Caco-2 (cell line): ENCODE measurements at regions not wholly inside any gene's neighbourhood (a gene's known extent, or its start where the extent isn't known, plus 50 kb on each side); places are given as distances from the start of the nearest gene placed in this dataset.

ENCODE experiments used
- BruUV-seq: library from RNA; stranded (reverse); fragments of 400-500 nt; replicated peaks from 2 replicates; lab custom pipeline; 2021; lab: Mats Ljungman, UMichigan
- CTCF ChIA-PET: fragments of 300-600 bp; sonication (Branson Sonifier 250); formaldehyde crosslinking; loops from one replicate; lab custom pipeline; 2022; ENCODE audit warnings: antibody characterized with exemption; lab: Charles Lee
- POLR2A ChIA-PET: fragments of 300-600 bp; sonication (Branson Sonifier 250); formaldehyde crosslinking; loops from one replicate; lab custom pipeline; 2022; ENCODE audit warnings: antibody characterized with exemption; lab: Charles Lee
- DNase-seq, 2 experiments: peaks; one replicate each; pipeline versions ENCODE4 v3.0.0 to v3.0.0-alpha.2; 2020 to 2022
- H3K27me3 ChIP-seq: replicated peaks from 2 replicates; pipeline ENCODE4 v1.6.0; 2011; ENCODE audit warnings: low read length; ENCODE audit not compliant: control insufficient read depth, insufficient read depth
- H3K36me3 ChIP-seq: 2 replicates; pipeline ENCODE4 v1.5.1; 2011; ENCODE audit warnings: low read length; ENCODE audit not compliant: control insufficient read depth, insufficient read depth
- H3K4me1 ChIP-seq: fragments of 250-450 bp; sonication (Bioruptor Pico); 2 replicates; pipeline ENCODE4 v1.5.1; 2020; ENCODE audit warnings: mild to moderate bottlenecking
- H3K4me3 ChIP-seq: 2 replicates; pipeline ENCODE4 v1.5.1; 2011; ENCODE audit warnings: low read depth, mild to moderate bottlenecking, control low read depth, low read length
- H3K9me3 ChIP-seq: fragments of 250-450 bp; sonication (Bioruptor Pico); 2 replicates; pipeline ENCODE4 v1.5.1; 2020; ENCODE audit warnings: mild to moderate bottlenecking, moderate library complexity
- H3K27ac Mint-ChIP-seq: one replicate; pipeline ENCODE4 v1.8.0; 2022; ENCODE audit warnings: mixed read lengths; ENCODE audit not compliant: unreplicated experiment
- H3K27me3 Mint-ChIP-seq: one replicate; pipeline ENCODE4 v1.8.0; 2022; ENCODE audit warnings: mixed read lengths; ENCODE audit not compliant: insufficient read depth, unreplicated experiment
- H3K36me3 Mint-ChIP-seq: one replicate; pipeline ENCODE4 v1.8.0; 2022; ENCODE audit warnings: mild to moderate bottlenecking, mixed read lengths; ENCODE audit not compliant: insufficient read depth, unreplicated experiment
- H3K4me1 Mint-ChIP-seq: one replicate; pipeline ENCODE4 v1.8.0; 2022; ENCODE audit warnings: low read depth, mixed read lengths; ENCODE audit not compliant: unreplicated experiment
- H3K4me3 Mint-ChIP-seq: one replicate; pipeline ENCODE4 v1.8.0; 2022; ENCODE audit warnings: mild to moderate bottlenecking, moderate library complexity, mixed read lengths; ENCODE audit not compliant: unreplicated experiment
- H3K9me3 Mint-ChIP-seq: one replicate; pipeline ENCODE4 v1.8.0; 2022; ENCODE audit warnings: mixed read lengths; ENCODE audit not compliant: unreplicated experiment
- CTCF ChIP-seq, 2 experiments: fragments of 200-600 bp in 1 of 2; IDR thresholded peaks; 1 replicate in 1 of 2; 2 replicates in 1 of 2; pipeline versions ENCODE4 v1.5.1 to v1.8.0; 2011 to 2022; ENCODE audit warnings: antibody characterized with exemption in 1 of 2, control low read depth in 1 of 2, inconsistent platforms in 1 of 2, low read depth in 1 of 2, low read length in 1 of 2, mild to moderate bottlenecking in 1 of 2, moderate library complexity in 1 of 2; ENCODE audit not compliant: insufficient read depth in 1 of 2, severe bottlenecking in 1 of 2, unreplicated experiment in 1 of 2
- intact Hi-C: fragments of 100-400 bp; cut with micrococcal nuclease; formaldehyde crosslinking; loops from one replicate; pipeline ENCODE4 v1.10.0; 2022; ENCODE audit not compliant: unreplicated experiment

- no peaks in the 10 kb centered on the region for H3K9me3 ChIP-seq
- no peak overlapping the region for H3K4me3 ChIP-seq
- H3K27ac Mint-ChIP-seq, result no peak overlapping the region
- CTCF ChIA-PET, result interaction anchor here (0.6 kb wide), 1 partner anchor 1391 kb away, joined by 3 read pairs; no protein-coding TSS in a partner anchor
- POLR2A ChIA-PET, result no interaction called here
- intact Hi-C loops, result no loop called here
- H3K36me3 Mint-ChIP-seq, result no peaks in the 10 kb centered on the region
- BruUV-seq, result no TSS peak
- H3K27me3 ChIP-seq, result no peaks in the 10 kb centered on the region
- no peak for DNase-seq
- H3K4me3 Mint-ChIP-seq, result no peak overlapping the region
- TF ChIP-seq CTCF (IDR thresholded peaks at IDR 0.05; ENCODE audit: insufficient read depth in 1 of 2, low read depth in 1 of 2, low read length in 1 of 2, severe bottlenecking in 1 of 2, unreplicated experiment in 1 of 2), result no peak
- H3K27me3 Mint-ChIP-seq, result peaks cover 21% of the 10 kb centered on the region
- H3K36me3 ChIP-seq, result no peaks in the 10 kb centered on the region
- peaks cover 7% of the 10 kb centered on the region for H3K4me1 Mint-ChIP-seq
- H3K4me1 ChIP-seq, result no peaks in the 10 kb centered on the region
- no peaks in the 10 kb centered on the region for H3K9me3 Mint-ChIP-seq
Measured at GRCh38 chr17:34413443-34414119, 50.5 kb upstream of the CCL1 start.

GRCh38 chr17:34412965-34413441 lies 50.0 kb upstream of the CCL1 start:
- intact Hi-C loops, result no loop called here
- Histone ChIP-seq H3K4me1 (no peaks in the 10 kb centered on the region), H3K27me3 (no peaks in the 10 kb centered on the region)

More at GRCh38 chr17:34412965-34413441, 50.0 kb upstream of the CCL1 start:
- H3K4me3 ChIP-seq, result no peak overlapping the region
- Mint-ChIP-seq H3K36me3 (no peaks in the 10 kb centered on the region), H3K4me3 (no peak overlapping the region), H3K4me1 (peaks cover 7% of the 10 kb centered on the region), H3K27me3 (peaks cover 24% of the 10 kb centered on the region), H3K27ac (no peak overlapping the region), H3K9me3 (no peaks in the 10 kb centered on the region)
- H3K9me3 ChIP-seq, result no peaks in the 10 kb centered on the region
- no TSS peak for BruUV-seq
- ChIA-PET POLR2A (no interaction called here), CTCF (no interaction called here)
- TF ChIP-seq CTCF (IDR thresholded peaks at IDR 0.05; ENCODE audit: insufficient read depth in 1 of 2, low read depth in 1 of 2, low read length in 1 of 2, severe bottlenecking in 1 of 2, unreplicated experiment in 1 of 2), result no peak
- DNase-seq, result no peak
- no peaks in the 10 kb centered on the region for H3K36me3 ChIP-seq
